ENCODE measurements at regions not wholly inside any gene's neighbourhood (a gene's known extent, or its start where the extent isn't known, plus 50 kb on each side); places are given as distances from the start of the nearest gene placed in this dataset.
"Not testable (repeated sequence)": the region's sequence is repeated elsewhere in the genome, so short reads cannot be mapped to it uniquely, and the experiment has no call there.

DNA sequence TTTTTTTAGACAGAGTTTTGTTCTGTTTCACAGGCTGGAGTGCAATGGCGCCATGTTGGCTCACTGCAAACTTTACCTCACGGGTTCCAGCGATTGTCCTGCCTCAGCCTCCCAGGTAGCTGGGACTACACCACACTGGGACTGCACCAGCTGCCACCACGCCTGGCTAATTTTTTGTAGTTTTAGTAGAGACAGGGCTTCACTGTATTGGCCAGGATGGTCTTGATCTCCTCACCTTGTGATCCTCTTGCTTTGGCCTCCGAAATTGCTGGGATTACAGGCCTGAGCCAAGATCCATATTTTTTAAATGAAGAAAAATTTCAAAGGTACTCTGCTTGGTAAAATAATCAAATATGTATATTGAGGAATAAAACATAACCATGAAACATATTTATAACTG, 195.8 kb upstream of the TPTE start:
- H3K27me3 Mint-ChIP-seq (ENCODE audit: insufficient read depth); H3K27ac Mint-ChIP-seq; intact Hi-C loops (cut with micrococcal nuclease); H3K36me3 Mint-ChIP-seq (ENCODE audit: low read depth); H3K4me3 Mint-ChIP-seq; H3K4me1 Mint-ChIP-seq (ENCODE audit: low read depth): not testable (repeated sequence)
- peaks cover 50% of the 10 kb centered on the region for H3K9me3 Mint-ChIP-seq
- DNase-seq (ENCODE audit: low spot score), result peak; percentile 28

DNA sequence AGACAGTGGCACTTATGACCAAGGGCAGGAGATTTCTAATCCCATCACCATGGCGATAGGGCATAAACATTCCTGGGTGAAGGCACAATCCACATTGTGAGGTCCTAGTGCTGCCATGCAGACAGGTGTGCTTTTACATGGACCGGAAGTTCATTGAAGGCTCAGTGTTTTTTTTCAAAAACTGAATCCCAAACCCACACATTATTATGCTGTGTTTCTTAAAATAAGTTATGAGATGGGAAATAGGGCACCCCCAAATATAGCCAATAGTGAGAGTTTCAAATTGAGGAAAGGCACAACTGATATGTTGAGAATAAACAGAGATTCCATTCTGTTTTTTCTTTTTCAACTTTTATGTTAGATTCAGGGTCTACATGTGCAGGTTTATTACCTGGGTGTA, 195.2 kb upstream of the TPTE start:
- H3K36me3 Mint-ChIP-seq (ENCODE audit: low read depth); H3K27me3 Mint-ChIP-seq (ENCODE audit: insufficient read depth); intact Hi-C loops (cut with micrococcal nuclease); H3K27ac Mint-ChIP-seq; H3K4me1 Mint-ChIP-seq (ENCODE audit: low read depth); H3K4me3 Mint-ChIP-seq; DNase-seq (ENCODE audit: low spot score): not testable (repeated sequence)
- H3K9me3 Mint-ChIP-seq, result peaks cover 56% of the 10 kb centered on the region

DNA sequence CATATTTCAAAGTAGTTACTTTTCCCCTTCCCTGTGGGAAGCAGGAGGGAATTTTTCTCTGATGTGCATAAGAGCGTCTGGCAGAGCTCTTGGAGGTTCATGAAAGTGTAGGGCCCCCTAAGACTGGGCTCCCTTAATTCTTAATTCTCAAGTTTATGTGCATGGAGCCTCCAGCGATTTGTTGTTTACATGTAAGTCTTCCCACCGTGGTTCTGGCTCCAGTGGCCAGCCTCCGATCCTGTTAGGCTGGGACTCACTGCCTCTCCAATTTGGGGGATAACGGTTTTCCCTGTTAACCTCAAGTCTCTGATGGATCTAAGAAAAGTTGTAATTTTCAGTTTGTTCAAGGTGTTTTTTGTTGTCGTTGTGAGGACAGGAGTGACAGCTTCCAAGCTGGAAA, 192.7 kb upstream of the TPTE start:
- H3K27ac Mint-ChIP-seq; H3K36me3 Mint-ChIP-seq (ENCODE audit: low read depth); H3K4me1 Mint-ChIP-seq (ENCODE audit: low read depth); DNase-seq (ENCODE audit: low spot score); H3K27me3 Mint-ChIP-seq (ENCODE audit: insufficient read depth); intact Hi-C loops (cut with micrococcal nuclease); H3K4me3 Mint-ChIP-seq: not testable (repeated sequence)
- peaks cover 77% of the 10 kb centered on the region for H3K9me3 Mint-ChIP-seq

DNA sequence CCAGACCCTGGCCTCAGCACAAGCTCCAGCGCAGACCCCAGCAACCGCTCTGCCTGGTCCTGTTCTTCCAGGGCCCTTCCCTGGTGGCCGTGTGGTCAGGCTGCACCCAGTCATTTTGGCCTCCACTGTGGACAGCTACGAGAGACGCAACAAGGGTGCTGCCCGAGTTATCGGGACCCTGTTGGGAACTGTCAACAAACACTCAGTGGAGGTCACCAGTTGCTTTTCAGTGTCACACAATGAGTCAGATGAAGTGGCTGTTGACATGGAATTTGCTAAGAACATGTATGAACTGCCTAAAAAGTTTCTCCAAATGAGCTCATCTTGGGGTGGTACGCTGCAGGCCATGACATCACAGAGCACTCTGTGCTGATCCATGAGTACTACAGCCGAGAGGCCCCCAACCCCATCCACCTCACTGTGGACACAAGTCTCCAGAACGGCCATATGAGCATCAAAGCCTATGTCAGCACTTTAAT, 190.7 kb upstream of the TPTE start:
- H3K4me3 Mint-ChIP-seq; H3K4me1 Mint-ChIP-seq (ENCODE audit: low read depth); DNase-seq (ENCODE audit: low spot score); intact Hi-C loops (cut with micrococcal nuclease); H3K27ac Mint-ChIP-seq; H3K36me3 Mint-ChIP-seq (ENCODE audit: low read depth); H3K27me3 Mint-ChIP-seq (ENCODE audit: insufficient read depth): not testable (repeated sequence)
- peaks cover 78% of the 10 kb centered on the region for H3K9me3 Mint-ChIP-seq

DNA sequence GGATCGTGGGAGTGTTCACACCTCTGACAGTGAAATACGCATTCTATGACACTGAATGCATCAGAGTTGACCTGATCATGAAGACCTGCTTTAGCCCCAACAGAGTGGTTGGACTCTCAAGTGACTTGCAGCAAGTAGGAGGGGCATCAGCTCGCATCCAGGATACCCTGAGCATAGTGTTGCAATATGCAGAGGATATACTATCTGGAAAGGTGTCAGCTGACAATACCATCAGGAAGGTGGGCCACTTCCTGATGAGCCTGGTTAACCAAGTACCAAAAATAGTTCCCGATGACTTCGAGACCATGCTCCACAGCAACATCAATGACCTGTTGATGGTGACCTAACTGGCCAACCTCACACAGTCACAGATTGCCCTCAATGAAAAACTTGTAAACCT, 190.2 kb upstream of the TPTE start:
- H3K4me1 Mint-ChIP-seq (ENCODE audit: low read depth); H3K27me3 Mint-ChIP-seq (ENCODE audit: insufficient read depth); intact Hi-C loops (cut with micrococcal nuclease); DNase-seq (ENCODE audit: low spot score); H3K4me3 Mint-ChIP-seq; H3K36me3 Mint-ChIP-seq (ENCODE audit: low read depth); H3K27ac Mint-ChIP-seq: not testable (repeated sequence)
- H3K9me3 Mint-ChIP-seq, result peaks cover 78% of the 10 kb centered on the region

DNA sequence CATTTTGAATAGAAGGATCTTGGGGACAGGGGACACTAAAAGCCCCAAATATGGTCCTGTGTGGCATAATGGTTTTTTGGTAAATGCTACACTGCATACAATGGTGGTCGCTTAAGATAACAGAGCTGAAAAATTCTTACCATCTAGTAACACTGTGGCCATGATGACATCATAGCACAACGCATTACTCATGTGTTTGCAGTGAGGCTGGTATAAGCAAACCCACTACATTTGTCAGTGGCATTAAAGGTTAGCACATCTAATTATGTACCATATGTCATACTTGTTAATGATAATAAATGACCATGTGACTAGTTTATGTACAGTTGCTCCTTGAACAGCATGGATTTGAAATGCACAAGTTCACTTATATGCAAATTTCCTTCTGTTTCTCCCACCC, 188.4 kb upstream of the TPTE start:
- H3K36me3 Mint-ChIP-seq (ENCODE audit: low read depth); H3K4me3 Mint-ChIP-seq; H3K4me1 Mint-ChIP-seq (ENCODE audit: low read depth); intact Hi-C loops (cut with micrococcal nuclease); DNase-seq (ENCODE audit: low spot score); H3K27ac Mint-ChIP-seq; H3K27me3 Mint-ChIP-seq (ENCODE audit: insufficient read depth): not testable (repeated sequence)
- peaks cover 74% of the 10 kb centered on the region for H3K9me3 Mint-ChIP-seq

DNA sequence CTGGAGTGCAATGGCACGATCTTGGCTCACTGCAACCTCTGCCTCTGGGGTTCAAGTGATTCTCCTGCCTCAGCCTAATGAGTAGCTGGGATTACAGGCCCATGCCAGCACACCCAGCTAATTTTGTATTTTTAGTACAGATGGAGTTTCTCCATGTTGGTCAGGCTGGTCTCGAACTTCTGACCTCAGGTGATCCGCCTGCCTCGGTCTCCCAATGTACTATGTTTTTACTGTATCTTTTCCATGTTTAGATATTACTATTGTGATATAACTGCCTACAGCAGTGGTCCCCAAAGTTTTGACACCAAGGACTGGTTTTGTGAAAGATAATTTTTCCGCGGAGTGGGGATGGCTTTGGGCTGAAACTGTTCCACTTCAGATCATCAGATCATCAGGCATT, 187.0 kb upstream of the TPTE start:
- intact Hi-C loops (cut with micrococcal nuclease); H3K27ac Mint-ChIP-seq; H3K4me3 Mint-ChIP-seq; H3K27me3 Mint-ChIP-seq (ENCODE audit: insufficient read depth); H3K36me3 Mint-ChIP-seq (ENCODE audit: low read depth); H3K4me1 Mint-ChIP-seq (ENCODE audit: low read depth); DNase-seq (ENCODE audit: low spot score): not testable (repeated sequence)
- peaks cover 71% of the 10 kb centered on the region for H3K9me3 Mint-ChIP-seq

DNA sequence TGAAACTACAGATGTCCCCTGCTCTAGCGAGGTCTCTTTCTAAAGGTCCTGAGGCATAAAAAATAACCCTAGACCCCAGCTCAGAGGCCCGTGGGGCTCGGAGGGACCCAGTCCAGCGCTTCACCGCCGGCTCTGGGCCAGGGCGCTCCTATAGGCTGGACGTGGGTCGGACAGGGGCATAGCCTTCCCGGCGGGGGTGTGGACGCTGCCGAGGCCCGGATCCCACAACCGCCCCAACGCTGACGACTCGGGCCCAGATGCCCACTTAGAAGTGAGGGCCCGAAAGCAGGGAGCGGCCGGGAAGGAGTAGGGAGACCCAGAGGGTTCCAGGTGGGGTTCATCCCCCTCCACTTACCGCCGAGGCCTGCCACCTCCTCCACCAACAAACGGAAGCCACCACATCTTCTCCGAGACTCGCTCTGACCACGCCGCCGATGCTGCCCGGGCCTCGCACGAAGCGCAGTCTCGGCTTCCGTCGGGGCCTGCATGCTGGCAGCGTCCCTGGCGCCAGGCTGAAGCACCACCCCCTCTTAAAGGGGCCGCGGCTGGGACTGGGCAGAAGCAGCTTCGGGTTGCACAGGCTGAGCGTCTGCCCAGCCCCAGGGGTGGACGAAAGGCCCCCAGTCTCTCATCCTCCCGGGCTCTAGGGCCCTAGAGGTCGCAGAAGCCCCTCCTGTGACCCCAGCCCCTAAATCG, 179.0 kb upstream of the TPTE start:
- H3K4me1 Mint-ChIP-seq (ENCODE audit: low read depth); H3K36me3 Mint-ChIP-seq (ENCODE audit: low read depth); H3K27me3 Mint-ChIP-seq (ENCODE audit: insufficient read depth); DNase-seq (ENCODE audit: low spot score); H3K4me3 Mint-ChIP-seq; intact Hi-C loops (cut with micrococcal nuclease); H3K27ac Mint-ChIP-seq: not testable (repeated sequence)
- peaks cover 61% of the 10 kb centered on the region for H3K9me3 Mint-ChIP-seq

DNA sequence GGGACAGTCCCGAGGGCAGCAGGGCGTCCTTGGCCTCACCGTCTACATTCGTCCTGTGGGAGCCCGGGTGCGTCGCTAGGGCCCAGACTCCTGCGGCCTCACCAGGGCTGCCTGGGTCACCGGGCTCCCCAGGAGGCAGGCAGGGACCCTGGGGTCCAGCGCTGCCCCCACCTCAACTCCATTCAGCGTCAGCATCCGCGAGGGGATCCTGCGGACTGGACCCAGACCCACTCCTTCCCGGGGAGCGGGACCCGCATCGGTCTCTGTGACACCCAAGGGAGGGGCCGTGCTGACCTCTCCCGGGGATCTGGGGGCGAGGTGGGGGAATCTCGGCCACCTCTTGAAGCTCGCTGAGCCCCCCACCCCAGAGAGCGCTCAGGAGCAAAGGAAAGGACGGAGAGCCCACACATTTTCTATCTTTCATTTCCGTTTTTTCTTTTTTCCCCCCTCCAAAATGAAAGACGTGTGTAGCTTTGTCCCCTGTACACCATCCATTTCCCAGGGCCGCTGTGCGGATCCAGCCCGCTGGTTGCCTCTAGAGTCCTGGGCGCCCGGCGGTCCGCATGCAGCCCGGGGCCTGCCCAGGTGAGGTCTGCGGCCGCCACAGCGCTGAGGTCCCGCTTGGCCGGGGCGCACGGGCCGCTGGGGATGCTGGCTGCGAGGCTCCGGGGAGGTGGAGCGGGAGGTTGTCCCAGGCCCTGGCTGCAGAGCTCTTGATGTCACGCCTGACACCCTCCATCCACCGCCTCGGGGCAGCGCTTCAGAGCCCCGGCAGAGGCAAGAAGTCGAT, 178.0 kb upstream of the TPTE start:
- intact Hi-C loops (cut with micrococcal nuclease); H3K4me3 Mint-ChIP-seq; H3K36me3 Mint-ChIP-seq (ENCODE audit: low read depth); H3K27ac Mint-ChIP-seq; H3K27me3 Mint-ChIP-seq (ENCODE audit: insufficient read depth); H3K4me1 Mint-ChIP-seq (ENCODE audit: low read depth); DNase-seq (ENCODE audit: low spot score): not testable (repeated sequence)
- H3K9me3 Mint-ChIP-seq, result peaks cover 61% of the 10 kb centered on the region

DNA sequence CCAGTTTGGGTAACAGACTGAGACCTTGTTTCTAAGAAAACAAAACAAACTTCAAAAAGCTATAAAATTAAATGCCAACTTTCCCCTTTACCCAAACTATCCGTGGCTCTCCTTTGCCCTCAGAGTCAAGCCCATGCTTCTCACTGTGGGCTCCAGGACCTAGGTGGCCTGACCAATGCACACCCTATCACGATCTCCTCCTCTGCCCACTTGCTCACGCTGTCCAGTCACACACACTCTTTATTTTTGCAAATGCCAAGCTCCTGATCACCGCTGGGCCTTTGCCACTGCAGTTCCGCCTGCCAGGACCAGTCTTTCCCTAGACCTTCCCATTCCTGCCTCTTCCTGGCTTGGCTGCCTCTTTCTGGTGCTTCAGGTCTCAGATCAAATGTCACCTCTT, 177.1 kb upstream of the TPTE start:
- H3K27me3 Mint-ChIP-seq (ENCODE audit: insufficient read depth); H3K4me3 Mint-ChIP-seq; DNase-seq (ENCODE audit: low spot score); H3K4me1 Mint-ChIP-seq (ENCODE audit: low read depth); H3K27ac Mint-ChIP-seq; intact Hi-C loops (cut with micrococcal nuclease); H3K36me3 Mint-ChIP-seq (ENCODE audit: low read depth): not testable (repeated sequence)
- peaks cover 62% of the 10 kb centered on the region for H3K9me3 Mint-ChIP-seq

DNA sequence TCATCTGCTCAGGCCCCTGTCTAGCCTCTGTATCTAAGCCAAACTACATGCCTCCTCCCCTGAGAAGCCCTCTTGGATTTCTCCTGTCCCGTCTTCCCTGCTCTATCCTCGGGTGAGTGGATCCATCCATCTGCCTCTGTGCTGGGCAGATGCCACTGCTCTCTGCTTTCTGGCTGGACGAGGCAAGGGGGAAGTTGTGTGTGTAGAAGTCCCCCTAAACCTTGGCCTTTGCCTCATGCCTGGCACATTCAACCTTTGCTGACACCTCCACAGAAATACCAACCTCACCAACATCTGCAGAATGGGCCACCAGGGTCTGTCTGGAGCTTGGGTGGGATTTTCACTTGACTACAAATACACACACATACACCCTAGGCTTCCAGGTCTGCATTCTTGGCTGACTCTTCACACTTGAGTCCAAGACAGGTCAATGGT, 176.2 kb upstream of the TPTE start:
- H3K4me1 Mint-ChIP-seq (ENCODE audit: low read depth); H3K27ac Mint-ChIP-seq; intact Hi-C loops (cut with micrococcal nuclease); H3K27me3 Mint-ChIP-seq (ENCODE audit: insufficient read depth); DNase-seq (ENCODE audit: low spot score); H3K4me3 Mint-ChIP-seq; H3K36me3 Mint-ChIP-seq (ENCODE audit: low read depth): not testable (repeated sequence)
- peaks cover 55% of the 10 kb centered on the region for H3K9me3 Mint-ChIP-seq

DNA sequence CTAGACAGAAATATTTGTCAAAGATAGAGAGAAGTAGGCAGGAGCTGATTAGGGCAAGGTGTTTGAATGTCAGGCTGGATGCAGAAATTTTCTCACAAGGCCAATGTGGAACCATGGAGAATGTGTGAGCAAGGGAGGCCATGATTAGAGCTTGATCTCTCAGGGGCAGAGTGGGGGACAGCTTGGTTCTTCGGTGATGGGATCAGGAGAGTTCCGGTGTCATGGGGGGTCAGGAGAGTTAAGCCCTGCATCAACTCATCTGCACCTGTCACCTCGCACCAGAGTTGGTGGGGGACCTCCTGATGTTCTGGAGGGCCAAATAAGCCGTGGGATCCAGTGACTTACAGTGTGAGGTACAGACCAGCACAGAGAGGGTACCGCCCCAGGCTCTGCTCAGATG, 175.1 kb upstream of the TPTE start:
- H3K27me3 Mint-ChIP-seq (ENCODE audit: insufficient read depth); H3K27ac Mint-ChIP-seq; H3K4me3 Mint-ChIP-seq; H3K4me1 Mint-ChIP-seq (ENCODE audit: low read depth); DNase-seq (ENCODE audit: low spot score); intact Hi-C loops (cut with micrococcal nuclease); H3K36me3 Mint-ChIP-seq (ENCODE audit: low read depth): not testable (repeated sequence)
- peaks cover 55% of the 10 kb centered on the region for H3K9me3 Mint-ChIP-seq

DNA sequence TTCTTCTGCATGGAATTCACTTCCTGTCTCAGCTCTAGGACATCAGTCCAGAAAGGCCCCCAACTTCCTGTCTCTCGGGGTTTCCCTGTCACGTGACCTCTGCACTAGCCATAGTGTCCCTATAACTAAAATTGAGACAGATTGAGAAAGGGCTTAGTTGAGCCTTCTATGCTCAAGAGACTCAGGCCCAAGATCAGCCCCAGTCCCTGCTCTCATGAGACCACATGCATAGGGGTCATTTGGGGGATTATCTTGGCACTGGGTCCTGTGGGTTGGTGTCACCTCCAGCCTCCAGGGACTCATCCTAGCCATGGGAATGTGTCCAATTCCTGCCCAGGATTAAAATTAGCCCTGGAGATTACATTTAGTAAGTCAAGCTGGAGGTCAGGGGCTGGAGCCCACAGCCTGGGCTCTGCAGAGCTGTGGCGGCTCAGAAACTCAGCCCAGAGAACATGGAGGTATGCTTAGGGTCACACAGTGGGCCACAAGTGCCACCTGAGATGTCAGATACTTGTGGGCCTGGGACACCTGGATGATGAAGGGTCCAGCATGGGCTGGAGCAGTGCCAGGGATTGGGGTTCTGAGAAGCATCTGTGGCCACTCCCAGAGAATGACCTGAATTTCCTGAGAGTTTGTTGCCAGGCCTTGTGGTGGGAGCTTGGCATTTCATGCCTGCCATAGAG, 174.3 kb upstream of the TPTE start:
- H3K27ac Mint-ChIP-seq; H3K4me3 Mint-ChIP-seq; H3K4me1 Mint-ChIP-seq (ENCODE audit: low read depth); H3K27me3 Mint-ChIP-seq (ENCODE audit: insufficient read depth); DNase-seq (ENCODE audit: low spot score); intact Hi-C loops (cut with micrococcal nuclease); H3K36me3 Mint-ChIP-seq (ENCODE audit: low read depth): not testable (repeated sequence)
- peaks cover 56% of the 10 kb centered on the region for H3K9me3 Mint-ChIP-seq
